Right renal cortex interstitium (tissue), 3 donors: ENCODE measurements at regions not wholly inside any gene's neighbourhood (a gene's known extent, or its start where the extent isn't known, plus 50 kb on each side); places are given as distances from the start of the nearest gene placed in this dataset.
"Not testable (repeated sequence)": the region's sequence is repeated elsewhere in the genome, so short reads cannot be mapped to it uniquely, and the experiment has no call there.

Experiments used
- DNase-seq, 3 donors: peaks; one replicate each; pipeline ENCODE4 v3.0.0-alpha.2; 2013; ENCODE audit warnings: low read depth in 3 of 3, low spot score in 2 of 3

GRCh38 chr9:29969856-29970647 is 2396.8 kb upstream of the C9orf72 start:
- DNase-seq, result no peak

GRCh38 chr9:29974197-29974596 is 2400.9 kb upstream of the C9orf72 start:
- no peak for DNase-seq

- no peak for DNase-seq
These were observed 2403.7 kb upstream of the C9orf72 start for GRCh38 chr9:29976981-29977380.

GRCh38 chr9:29981013-29981412 is 2403.4 kb upstream of the ACO1 start:
- no peak for DNase-seq

- DNase-seq, result no peak
These were observed 2384.8 kb upstream of the ACO1 start for GRCh38 chr9:29999645-30000044.

GRCh38 chr9:30010691-30011090 is 2373.8 kb upstream of the ACO1 start:
- no peak for DNase-seq

GRCh38 chr9:30012622-30013021 is 2371.8 kb upstream of the ACO1 start:
- DNase-seq, result no peak

GRCh38 chr9:30015073-30015472 is 2369.4 kb upstream of the ACO1 start:
- no peak for DNase-seq

- DNase-seq, result no peak
These were observed 2364.3 kb upstream of the ACO1 start for GRCh38 chr9:30020161-30020560.

- DNase-seq, result no peak
These were observed 2348.7 kb upstream of the ACO1 start for GRCh38 chr9:30035761-30036160.

- no peak for DNase-seq
These were observed 2347.9 kb upstream of the ACO1 start for GRCh38 chr9:30036558-30036957.

- DNase-seq, result no peak
These were observed 2344.7 kb upstream of the ACO1 start for GRCh38 chr9:30039712-30040111.

GRCh38 chr9:30048396-30048795 is 2336.0 kb upstream of the ACO1 start:
- DNase-seq, result no peak

- DNase-seq, result no peak
These were observed 2326.0 kb upstream of the ACO1 start for GRCh38 chr9:30058463-30058862.

GRCh38 chr9:30060976-30061375 is 2323.5 kb upstream of the ACO1 start:
- DNase-seq, result no peak

- no peak for DNase-seq
These were observed 2318.6 kb upstream of the ACO1 start for GRCh38 chr9:30065888-30066287.

- not testable (repeated sequence) for DNase-seq
These were observed 2315.2 kb upstream of the ACO1 start for GRCh38 chr9:30069236-30069635.

GRCh38 chr9:30075022-30075421 is 2309.4 kb upstream of the ACO1 start:
- no peak for DNase-seq

- DNase-seq, result no peak
These were observed 2308.8 kb upstream of the ACO1 start for GRCh38 chr9:30075451-30076199.

- DNase-seq, result no peak
These were observed 2306.2 kb upstream of the ACO1 start for GRCh38 chr9:30078195-30078594.

- DNase-seq, result no peak
These were observed 2295.0 kb upstream of the ACO1 start for GRCh38 chr9:30089428-30089827.
